ENCODE measurements at regions not wholly inside any gene's neighbourhood (a gene's known extent, or its start where the extent isn't known, plus 50 kb on each side); places are given as distances from the start of the nearest gene placed in this dataset.

GRCh38 chr17:63095459-63095858 lies 129.4 kb downstream of the TANC2 start:
- TF ChIP-seq CTCF (IDR thresholded peaks at IDR 0.05; ENCODE audit: insufficient read depth, low read length, poor library complexity, severe bottlenecking) (no peak), EZH2phosphoT487 (conservative IDR thresholded peaks at IDR 0.05; ENCODE audit: low read length) (no peak)
